Liver (tissue), 8 donors: ENCODE measurements at regions not wholly inside any gene's neighbourhood (a gene's known extent, or its start where the extent isn't known, plus 50 kb on each side); places are given as distances from the start of the nearest gene placed in this dataset.

Experiments used
- DNase-seq: peaks from one replicate; pipeline ENCODE4 v3.0.0-alpha.2; 2017; ENCODE audit warnings: low spot score
- H3K27ac ChIP-seq, 2 donors: one replicate each; pipeline ENCODE4 v1.7.0; 2013; ENCODE audit warnings: inconsistent platforms in 2 of 2, low read length in 2 of 2, control low read depth in 1 of 2, low read depth in 1 of 2, mild to moderate bottlenecking in 1 of 2
- H3K27me3 ChIP-seq, 4 donors: one replicate each; pipeline versions ENCODE4 v1.6.1 to v1.7.0; 2013; ENCODE audit warnings: low read length in 3 of 4, inconsistent platforms in 1 of 4, mild to moderate bottlenecking in 1 of 4, moderate library complexity in 1 of 4; ENCODE audit not compliant: control insufficient read depth in 4 of 4, insufficient read depth in 4 of 4
- H3K36me3 ChIP-seq, 4 donors: one replicate each; pipeline versions ENCODE4 v1.6.1 to v1.7.0; 2013; ENCODE audit warnings: low read length in 3 of 4, mild to moderate bottlenecking in 3 of 4, low read depth in 1 of 4, moderate library complexity in 1 of 4; ENCODE audit not compliant: control insufficient read depth in 4 of 4, insufficient read depth in 3 of 4
- H3K4me1 ChIP-seq, 4 donors: one replicate each; pipeline versions ENCODE4 v1.6.1 to v1.7.0; 2013; ENCODE audit warnings: low read length in 3 of 4, mild to moderate bottlenecking in 3 of 4, moderate library complexity in 1 of 4; ENCODE audit not compliant: control insufficient read depth in 4 of 4, insufficient read depth in 4 of 4
- H3K4me3 ChIP-seq, 3 donors: one replicate each; pipeline versions ENCODE4 v1.6.1 to v1.7.0; 2013; ENCODE audit warnings: low read length in 3 of 3, control low read depth in 1 of 3, low read depth in 1 of 3, mild to moderate bottlenecking in 1 of 3
- H3K9ac ChIP-seq, 2 donors: one replicate each; pipeline ENCODE4 v1.7.0; 2013; ENCODE audit warnings: low read length in 2 of 2, mild to moderate bottlenecking in 2 of 2, moderate library complexity in 2 of 2, control low read depth in 1 of 2, low read depth in 1 of 2
- H3K9me3 ChIP-seq, 4 donors: one replicate each; pipeline versions ENCODE4 v1.6.1 to v1.7.0; 2013; ENCODE audit warnings: low read length in 3 of 4; ENCODE audit not compliant: control insufficient read depth in 4 of 4
- EGR1 ChIP-seq, 2 donors: IDR thresholded peaks; 2 replicates each; pipeline ENCODE4 v1.6.1; 2016 to 2018; ENCODE audit warnings: antibody characterized with exemption in 2 of 2, low read depth in 2 of 2
- FOXA1 ChIP-seq: IDR thresholded peaks from 2 replicates; pipeline ENCODE4 v1.6.1; 2016; ENCODE audit warnings: antibody characterized with exemption
- FOXA2 ChIP-seq: IDR thresholded peaks from 2 replicates; pipeline ENCODE4 v1.6.1; 2016; ENCODE audit warnings: antibody characterized with exemption
- GABPA ChIP-seq, 2 donors: IDR thresholded peaks in 1 of 2; conservative IDR thresholded peaks in 1 of 2; 2 replicates each; pipeline ENCODE4 v1.6.1; 2016; ENCODE audit warnings: antibody characterized with exemption in 2 of 2, mild to moderate bottlenecking in 1 of 2, moderate library complexity in 1 of 2
- HNF4A ChIP-seq, 2 donors: conservative IDR thresholded peaks; 2 replicates each; pipeline ENCODE4 v1.6.1; 2016; ENCODE audit warnings: antibody characterized with exemption in 2 of 2, mild to moderate bottlenecking in 2 of 2
- HNF4G ChIP-seq: IDR thresholded peaks from 2 replicates; pipeline ENCODE4 v1.6.1; 2016; ENCODE audit warnings: antibody characterized with exemption
- JUND ChIP-seq, 2 donors: IDR thresholded peaks; 2 replicates each; pipeline ENCODE4 v1.6.1; 2016; ENCODE audit warnings: antibody characterized with exemption in 2 of 2
- NR2F2 ChIP-seq: IDR thresholded peaks from 2 replicates; pipeline ENCODE4 v1.6.1; 2016; ENCODE audit warnings: antibody characterized with exemption
- RAD21 ChIP-seq, 2 donors: IDR thresholded peaks; 2 replicates each; pipeline ENCODE4 v1.6.1; 2016; ENCODE audit warnings: antibody characterized with exemption in 2 of 2, mild to moderate bottlenecking in 2 of 2
- RXRA ChIP-seq, 2 donors: IDR thresholded peaks; 2 replicates each; pipeline ENCODE4 v1.6.1; 2017 to 2018; ENCODE audit warnings: antibody characterized with exemption in 2 of 2, mild to moderate bottlenecking in 1 of 2
- SP1 ChIP-seq: IDR thresholded peaks from 2 replicates; pipeline ENCODE4 v1.6.1; 2018; ENCODE audit warnings: antibody characterized with exemption, mild to moderate bottlenecking
- TAF1 ChIP-seq: conservative IDR thresholded peaks from 2 replicates; pipeline ENCODE4 v1.6.1; 2016; ENCODE audit warnings: antibody characterized with exemption, mild to moderate bottlenecking
- YY1 ChIP-seq: IDR thresholded peaks from 2 replicates; pipeline ENCODE4 v1.6.1; 2016; ENCODE audit warnings: antibody characterized with exemption, mild to moderate bottlenecking
- WGBS: extraction: QIAGEN DNeasy Blood & Tissue Kit; methylation state at CpG from one replicate; pipeline ENCODE4 v1.1.7; 2013; 5-methylcytosine and 5-hydroxymethylcytosine counted together
- TF ChIP-seq, protein P1 (sequence below): fragments of 150-350 bp; IDR thresholded peaks from 2 replicates; pipeline ENCODE4 v1.5.1; 2017; ENCODE audit warnings: improper control_type of control experiment, low read depth, low read length; ENCODE audit not compliant: missing input control
- TF ChIP-seq, protein P2 (sequence below): IDR thresholded peaks from 2 replicates; pipeline ENCODE4 v1.6.1; 2016; ENCODE audit warnings: antibody characterized with exemption
- TF ChIP-seq, protein P3 (sequence below): IDR thresholded peaks from 2 replicates; pipeline ENCODE4 v1.6.1; 2016; ENCODE audit warnings: antibody characterized with exemption, mild to moderate bottlenecking
- TF ChIP-seq, protein P4 (sequence below): IDR thresholded peaks from 2 replicates; pipeline ENCODE4 v1.6.1; 2016; ENCODE audit warnings: antibody characterized with exemption
- TF ChIP-seq, protein P5 (sequence below): IDR thresholded peaks from 2 replicates; pipeline ENCODE4 v1.6.1; 2016; ENCODE audit warnings: antibody characterized with exemption
- donor health status: healthy.
- donor health status: healthy.
- donor health status: healthy.
- donor health status: healthy.
- donor health status: healthy.

DNA sequence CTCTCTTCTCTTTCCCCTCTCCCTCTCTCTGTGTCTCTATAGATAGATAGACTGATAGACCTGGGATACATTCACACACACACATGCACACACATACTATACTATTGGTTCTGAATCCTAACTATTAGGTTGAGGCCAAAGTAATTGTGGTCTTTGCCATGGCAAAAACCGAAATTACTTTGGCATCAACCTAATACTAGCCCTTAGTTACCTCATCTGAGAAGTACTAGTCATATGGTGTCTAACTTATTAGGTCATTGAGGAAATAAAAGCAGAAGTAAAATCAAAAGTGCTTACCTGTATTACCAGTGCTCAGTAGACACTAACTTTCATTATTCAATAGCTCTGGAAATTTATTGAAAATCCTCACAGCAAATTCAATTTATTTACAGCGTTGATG is 451.5 kb downstream of the EPHA4 start:
- H3K27me3 ChIP-seq = peaks cover 0 to 10% (median 0%) of the 10 kb centered on the region in 4 donors
- TF ChIP-seq HNF4A (conservative IDR thresholded peaks at IDR 0.05) (no peak), RXRA (IDR thresholded peaks at IDR 0.05) (no peak), FOXA1 (no peak), SP1 (no peak), JUND (IDR thresholded peaks at IDR 0.05) (no peak), GABPA (IDR thresholded peaks at IDR 0.05 in 1 of 2, conservative IDR thresholded peaks at IDR 0.05 in 1 of 2) (no peak), HNF4G (no peak), RAD21 (IDR thresholded peaks at IDR 0.05) (no peak), FOXA2 (no peak), YY1 (no peak), TAF1 (no peak), NR2F2 (no peak), EGR1 (IDR thresholded peaks at IDR 0.05; ENCODE audit: low read depth in 2 of 2) (no peak)
- TF ChIP-seq, protein P1, sequence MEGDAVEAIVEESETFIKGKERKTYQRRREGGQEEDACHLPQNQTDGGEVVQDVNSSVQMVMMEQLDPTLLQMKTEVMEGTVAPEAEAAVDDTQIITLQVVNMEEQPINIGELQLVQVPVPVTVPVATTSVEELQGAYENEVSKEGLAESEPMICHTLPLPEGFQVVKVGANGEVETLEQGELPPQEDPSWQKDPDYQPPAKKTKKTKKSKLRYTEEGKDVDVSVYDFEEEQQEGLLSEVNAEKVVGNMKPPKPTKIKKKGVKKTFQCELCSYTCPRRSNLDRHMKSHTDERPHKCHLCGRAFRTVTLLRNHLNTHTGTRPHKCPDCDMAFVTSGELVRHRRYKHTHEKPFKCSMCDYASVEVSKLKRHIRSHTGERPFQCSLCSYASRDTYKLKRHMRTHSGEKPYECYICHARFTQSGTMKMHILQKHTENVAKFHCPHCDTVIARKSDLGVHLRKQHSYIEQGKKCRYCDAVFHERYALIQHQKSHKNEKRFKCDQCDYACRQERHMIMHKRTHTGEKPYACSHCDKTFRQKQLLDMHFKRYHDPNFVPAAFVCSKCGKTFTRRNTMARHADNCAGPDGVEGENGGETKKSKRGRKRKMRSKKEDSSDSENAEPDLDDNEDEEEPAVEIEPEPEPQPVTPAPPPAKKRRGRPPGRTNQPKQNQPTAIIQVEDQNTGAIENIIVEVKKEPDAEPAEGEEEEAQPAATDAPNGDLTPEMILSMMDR = no peak
- TF ChIP-seq, protein P2, sequence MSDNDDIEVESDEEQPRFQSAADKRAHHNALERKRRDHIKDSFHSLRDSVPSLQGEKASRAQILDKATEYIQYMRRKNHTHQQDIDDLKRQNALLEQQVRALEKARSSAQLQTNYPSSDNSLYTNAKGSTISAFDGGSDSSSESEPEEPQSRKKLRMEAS = no peak
- TF ChIP-seq, protein P3, sequence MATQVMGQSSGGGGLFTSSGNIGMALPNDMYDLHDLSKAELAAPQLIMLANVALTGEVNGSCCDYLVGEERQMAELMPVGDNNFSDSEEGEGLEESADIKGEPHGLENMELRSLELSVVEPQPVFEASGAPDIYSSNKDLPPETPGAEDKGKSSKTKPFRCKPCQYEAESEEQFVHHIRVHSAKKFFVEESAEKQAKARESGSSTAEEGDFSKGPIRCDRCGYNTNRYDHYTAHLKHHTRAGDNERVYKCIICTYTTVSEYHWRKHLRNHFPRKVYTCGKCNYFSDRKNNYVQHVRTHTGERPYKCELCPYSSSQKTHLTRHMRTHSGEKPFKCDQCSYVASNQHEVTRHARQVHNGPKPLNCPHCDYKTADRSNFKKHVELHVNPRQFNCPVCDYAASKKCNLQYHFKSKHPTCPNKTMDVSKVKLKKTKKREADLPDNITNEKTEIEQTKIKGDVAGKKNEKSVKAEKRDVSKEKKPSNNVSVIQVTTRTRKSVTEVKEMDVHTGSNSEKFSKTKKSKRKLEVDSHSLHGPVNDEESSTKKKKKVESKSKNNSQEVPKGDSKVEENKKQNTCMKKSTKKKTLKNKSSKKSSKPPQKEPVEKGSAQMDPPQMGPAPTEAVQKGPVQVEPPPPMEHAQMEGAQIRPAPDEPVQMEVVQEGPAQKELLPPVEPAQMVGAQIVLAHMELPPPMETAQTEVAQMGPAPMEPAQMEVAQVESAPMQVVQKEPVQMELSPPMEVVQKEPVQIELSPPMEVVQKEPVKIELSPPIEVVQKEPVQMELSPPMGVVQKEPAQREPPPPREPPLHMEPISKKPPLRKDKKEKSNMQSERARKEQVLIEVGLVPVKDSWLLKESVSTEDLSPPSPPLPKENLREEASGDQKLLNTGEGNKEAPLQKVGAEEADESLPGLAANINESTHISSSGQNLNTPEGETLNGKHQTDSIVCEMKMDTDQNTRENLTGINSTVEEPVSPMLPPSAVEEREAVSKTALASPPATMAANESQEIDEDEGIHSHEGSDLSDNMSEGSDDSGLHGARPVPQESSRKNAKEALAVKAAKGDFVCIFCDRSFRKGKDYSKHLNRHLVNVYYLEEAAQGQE = no peak
- TF ChIP-seq, protein P4, sequence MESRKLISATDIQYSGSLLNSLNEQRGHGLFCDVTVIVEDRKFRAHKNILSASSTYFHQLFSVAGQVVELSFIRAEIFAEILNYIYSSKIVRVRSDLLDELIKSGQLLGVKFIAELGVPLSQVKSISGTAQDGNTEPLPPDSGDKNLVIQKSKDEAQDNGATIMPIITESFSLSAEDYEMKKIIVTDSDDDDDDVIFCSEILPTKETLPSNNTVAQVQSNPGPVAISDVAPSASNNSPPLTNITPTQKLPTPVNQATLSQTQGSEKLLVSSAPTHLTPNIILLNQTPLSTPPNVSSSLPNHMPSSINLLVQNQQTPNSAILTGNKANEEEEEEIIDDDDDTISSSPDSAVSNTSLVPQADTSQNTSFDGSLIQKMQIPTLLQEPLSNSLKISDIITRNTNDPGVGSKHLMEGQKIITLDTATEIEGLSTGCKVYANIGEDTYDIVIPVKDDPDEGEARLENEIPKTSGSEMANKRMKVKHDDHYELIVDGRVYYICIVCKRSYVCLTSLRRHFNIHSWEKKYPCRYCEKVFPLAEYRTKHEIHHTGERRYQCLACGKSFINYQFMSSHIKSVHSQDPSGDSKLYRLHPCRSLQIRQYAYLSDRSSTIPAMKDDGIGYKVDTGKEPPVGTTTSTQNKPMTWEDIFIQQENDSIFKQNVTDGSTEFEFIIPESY = no peak
- TF ChIP-seq, protein P5, sequence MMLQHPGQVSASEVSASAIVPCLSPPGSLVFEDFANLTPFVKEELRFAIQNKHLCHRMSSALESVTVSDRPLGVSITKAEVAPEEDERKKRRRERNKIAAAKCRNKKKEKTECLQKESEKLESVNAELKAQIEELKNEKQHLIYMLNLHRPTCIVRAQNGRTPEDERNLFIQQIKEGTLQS = no peak
- no peaks in the 10 kb centered on the region for H3K36me3 ChIP-seq
- H3K4me1 ChIP-seq = no peaks in the 10 kb centered on the region
- H3K9ac ChIP-seq = no peak overlapping the region
- H3K4me3 ChIP-seq = no peak overlapping the region
- peaks cover 0 to 3% (median under 1%) of the 10 kb centered on the region in 4 donors for H3K9me3 ChIP-seq
- 63% methylated on average over 2 of the region's 2 CpGs for whole genome bisulfite sequencing
- no peak overlapping the region for H3K27ac ChIP-seq
- no peak for DNase-seq
